GM10248 (cell line): ENCODE measurements at regions not wholly inside any gene's neighbourhood (a gene's known extent, or its start where the extent isn't known, plus 50 kb on each side); places are given as distances from the start of the nearest gene placed in this dataset.

Experiments used
- CTCF ChIA-PET: fragments of 300-600 bp; sonication (Branson Sonifier 250); formaldehyde crosslinking; extraction: SDS; loops from one replicate; lab custom pipeline; 2021; ENCODE audit warnings: antibody characterized with exemption; lab: Yijun Ruan, JAX
- POLR2A ChIA-PET: fragments of 350-650 bp; sonication (Branson Sonifier 250); formaldehyde crosslinking; extraction: SDS; loops from one replicate; lab custom pipeline; 2020; ENCODE audit warnings: antibody characterized with exemption; lab: Yijun Ruan, JAX
- DNase-seq: peaks from one replicate; pipeline ENCODE4 v3.0.0; 2012; ENCODE audit errors: extremely low spot score
- TF ChIP-seq, protein P1 (sequence below): IDR thresholded peaks from 2 replicates; pipeline ENCODE4 v1.5.1; 2012; ENCODE audit warnings: mild to moderate bottlenecking, low read depth; ENCODE audit errors: extremely low read depth, missing control alignments, control extremely low read depth

DNA sequence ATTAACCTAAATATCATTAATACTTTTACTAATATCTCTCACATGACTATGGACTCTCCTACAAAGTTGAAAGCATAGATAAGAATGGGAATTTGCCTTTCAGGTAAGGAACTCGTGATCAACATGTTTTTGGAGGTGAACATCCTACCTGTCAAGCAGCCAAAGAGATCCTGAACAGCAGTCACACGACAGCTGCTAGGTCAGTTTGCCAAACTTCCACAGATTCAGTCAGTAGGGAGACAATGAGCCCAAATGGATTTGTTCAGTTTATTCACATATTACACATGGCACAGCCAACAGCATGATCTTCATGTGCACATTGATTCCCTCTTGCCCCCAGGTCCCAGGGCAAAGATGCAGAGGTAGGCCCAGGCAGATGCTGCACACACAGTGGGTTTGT, 86.1 kb upstream of the LOC128125822 start:
- POLR2A ChIA-PET = interaction anchor here (0.6 kb wide), 1 partner anchor 16 kb away, joined by 4 read pairs; no protein-coding TSS in a partner anchor
- CTCF ChIA-PET = interaction anchor here (1.9 kb wide), 2 partner anchors 10 to 87 kb away, joined by 5 read pairs; no protein-coding TSS in a partner anchor
- TF ChIP-seq, protein P1, sequence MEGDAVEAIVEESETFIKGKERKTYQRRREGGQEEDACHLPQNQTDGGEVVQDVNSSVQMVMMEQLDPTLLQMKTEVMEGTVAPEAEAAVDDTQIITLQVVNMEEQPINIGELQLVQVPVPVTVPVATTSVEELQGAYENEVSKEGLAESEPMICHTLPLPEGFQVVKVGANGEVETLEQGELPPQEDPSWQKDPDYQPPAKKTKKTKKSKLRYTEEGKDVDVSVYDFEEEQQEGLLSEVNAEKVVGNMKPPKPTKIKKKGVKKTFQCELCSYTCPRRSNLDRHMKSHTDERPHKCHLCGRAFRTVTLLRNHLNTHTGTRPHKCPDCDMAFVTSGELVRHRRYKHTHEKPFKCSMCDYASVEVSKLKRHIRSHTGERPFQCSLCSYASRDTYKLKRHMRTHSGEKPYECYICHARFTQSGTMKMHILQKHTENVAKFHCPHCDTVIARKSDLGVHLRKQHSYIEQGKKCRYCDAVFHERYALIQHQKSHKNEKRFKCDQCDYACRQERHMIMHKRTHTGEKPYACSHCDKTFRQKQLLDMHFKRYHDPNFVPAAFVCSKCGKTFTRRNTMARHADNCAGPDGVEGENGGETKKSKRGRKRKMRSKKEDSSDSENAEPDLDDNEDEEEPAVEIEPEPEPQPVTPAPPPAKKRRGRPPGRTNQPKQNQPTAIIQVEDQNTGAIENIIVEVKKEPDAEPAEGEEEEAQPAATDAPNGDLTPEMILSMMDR = no peak

DNA sequence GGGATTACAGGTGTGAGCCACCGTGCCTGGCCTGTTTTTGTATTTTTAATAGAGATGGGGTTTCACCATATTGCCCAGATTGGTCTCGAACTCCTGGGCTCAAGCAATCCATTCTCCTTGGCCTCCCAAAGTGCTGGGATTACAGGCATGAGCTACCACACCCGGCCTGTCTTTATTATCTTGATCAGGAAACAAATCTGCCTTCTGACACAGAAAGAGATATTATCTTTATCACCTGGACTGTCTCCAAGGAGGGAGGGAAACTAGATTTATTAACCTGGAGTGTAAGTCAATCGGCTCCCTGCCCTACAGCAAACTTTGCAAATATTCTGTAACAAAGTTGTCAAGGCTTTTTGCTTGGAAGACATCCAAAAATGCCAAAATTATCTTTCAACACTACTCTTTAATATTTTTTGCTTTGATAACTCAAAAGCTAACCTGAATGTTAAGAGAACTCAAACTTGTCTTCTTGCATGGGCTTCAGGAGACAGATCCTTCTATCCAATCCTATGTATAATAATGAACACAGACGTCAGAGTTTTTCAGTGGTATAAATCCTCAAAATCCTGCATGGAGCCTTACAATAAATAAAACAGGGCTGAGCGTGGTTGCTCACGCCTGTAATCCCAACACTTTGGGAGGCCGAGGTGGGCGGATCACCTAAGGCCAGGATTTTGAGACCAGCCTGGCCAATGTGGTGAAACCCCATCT, 85.0 kb upstream of the LOC128125822 start:
- POLR2A ChIA-PET = no interaction called here
- TF ChIP-seq, protein P1 = no peak
- no peak for DNase-seq
- CTCF ChIA-PET = interaction anchor here (0.7 to 2.1 kb wide), 7 partner anchors 10 to 86 kb away, joined by 3 to 7 read pairs (median 3); no protein-coding TSS in a partner anchor

More for the DNA sequence above, 86.1 kb upstream of the LOC128125822 start:
- no peak for DNase-seq

DNA sequence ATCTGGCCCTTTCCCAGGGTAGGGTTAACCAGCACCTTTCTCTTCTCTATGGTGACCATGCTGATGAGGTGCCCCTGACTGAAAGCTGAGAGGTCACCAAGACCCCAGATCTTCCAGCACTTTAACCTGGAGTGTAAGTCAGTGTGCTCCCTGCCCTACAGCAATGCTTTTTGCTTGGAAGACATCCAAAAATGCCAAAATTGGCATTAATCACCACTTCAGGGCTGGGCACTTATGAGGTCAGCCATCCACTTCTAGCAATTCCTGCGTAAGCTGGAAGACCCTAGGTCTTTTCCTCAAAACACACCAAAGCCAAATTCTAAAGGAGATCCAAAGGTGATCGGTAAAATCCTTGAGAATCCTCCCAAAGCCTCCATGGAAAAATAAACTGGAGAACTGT, 81.2 kb upstream of the LOC128125822 start:
- TF ChIP-seq, protein P1 = no peak
- CTCF ChIA-PET = interaction anchor here (0.9 kb wide), 1 partner anchor 10 kb away, joined by 3 read pairs; no protein-coding TSS in a partner anchor
- no peak for DNase-seq
- POLR2A ChIA-PET = no interaction called here

DNA sequence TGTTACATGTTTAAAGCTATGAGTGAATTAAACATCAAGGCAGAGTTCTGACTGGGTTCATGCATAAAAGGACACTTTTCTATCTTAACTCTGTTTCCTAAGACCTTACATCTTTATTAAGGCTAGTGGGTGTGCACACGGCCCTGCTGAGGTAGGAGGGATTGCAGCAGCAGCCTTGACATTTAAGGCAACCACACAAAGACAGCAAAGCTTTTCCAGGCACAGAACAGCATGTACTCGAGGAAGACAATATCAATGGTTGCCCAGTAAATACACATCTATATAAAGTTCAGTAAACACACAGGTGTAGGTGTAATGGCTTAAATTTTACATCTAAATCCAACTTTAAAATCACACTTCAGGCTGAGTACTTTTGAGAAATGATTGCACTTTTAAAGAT, 79.8 kb upstream of the LOC128125822 start:
- POLR2A ChIA-PET = no interaction called here
- DNase-seq = no peak
- CTCF ChIA-PET = interaction anchor here (0.9 to 1.1 kb wide), 2 partner anchors 11 to 94 kb away, joined by 3 read pairs; no protein-coding TSS in a partner anchor
- TF ChIP-seq, protein P1 = no peak

DNA sequence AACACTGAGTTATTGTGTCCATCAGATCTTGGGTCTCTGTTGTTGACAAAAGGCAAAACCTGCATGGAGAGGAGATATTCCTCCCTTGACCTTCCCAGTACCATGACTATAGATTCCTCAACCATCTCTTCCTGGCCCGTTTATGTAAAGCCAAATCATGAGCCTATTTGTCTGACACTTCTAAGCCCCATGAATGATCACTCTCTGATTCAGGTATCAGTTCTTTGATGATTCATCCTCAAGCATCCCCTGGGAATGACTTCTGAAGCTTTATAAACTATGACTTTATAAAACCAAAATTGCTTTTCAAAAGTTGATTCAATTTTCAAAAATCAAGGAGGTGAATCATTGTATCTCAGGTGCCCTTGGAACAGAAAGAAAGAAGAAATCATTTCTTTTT, 78.7 kb upstream of the LOC128125822 start:
- ChIA-PET POLR2A (no interaction called here), CTCF (no interaction called here)
- TF ChIP-seq, protein P1 = no peak
- no peak for DNase-seq

DNA sequence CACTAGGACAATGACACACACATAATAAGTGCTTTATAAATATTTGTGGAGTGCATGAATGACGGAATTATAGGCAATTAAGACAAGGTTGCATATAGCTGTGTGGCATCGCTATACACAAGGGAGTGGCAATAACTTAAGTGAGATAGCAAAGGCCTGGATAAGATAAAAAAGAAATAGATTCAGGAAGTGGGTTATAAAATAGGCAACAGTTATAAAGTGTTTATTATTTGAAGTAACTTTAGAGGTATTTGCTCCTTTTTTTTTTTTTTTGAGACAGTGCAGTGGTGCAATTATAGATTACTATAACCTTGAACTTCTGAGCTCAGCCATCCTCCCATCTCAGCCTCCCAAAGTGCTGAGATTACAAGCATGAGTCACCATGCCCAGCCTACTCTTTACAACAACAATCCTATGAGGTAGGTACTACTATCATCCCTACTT, 75.9 kb upstream of the LOC128125822 start:
- CTCF ChIA-PET = interaction anchor here (1.7 to 2.2 kb wide), 2 partner anchors 8 to 16 kb away, joined by 4 to 7 read pairs; no protein-coding TSS in a partner anchor
- POLR2A ChIA-PET = interaction anchor here (0.6 kb wide), 1 partner anchor 54 kb away, joined by 3 read pairs; no protein-coding TSS in a partner anchor
- DNase-seq = no peak

More for the DNA sequence above, 75.9 kb upstream of the LOC128125822 start:
- TF ChIP-seq, protein P1 = no peak
